ENCODE measurements at regions not wholly inside any gene's neighbourhood (a gene's known extent, or its start where the extent isn't known, plus 50 kb on each side); places are given as distances from the start of the nearest gene placed in this dataset.

GRCh38 chr16:51009359-51009758 lies 141.7 kb downstream of the SALL1 start:
- TF ChIP-seq RAD21 (IDR thresholded peaks at IDR 0.05 in 1 of 2, conservative IDR thresholded peaks at IDR 0.05 in 1 of 2; ENCODE audit: low read depth in 2 of 2, low read length in 2 of 2) = no peak
- TF ChIP-seq TBP (IDR thresholded peaks at IDR 0.05; ENCODE audit: low read depth, low read length) = no peak
- no peak for TF ChIP-seq POLR2A (IDR thresholded peaks at IDR 0.05; ENCODE audit: control extremely low read depth in 1 of 2, low read depth in 2 of 2, low read length in 2 of 2)
- TF ChIP-seq EP300 (IDR thresholded peaks at IDR 0.05; ENCODE audit: borderline replicate concordance in 1 of 2, low read depth in 2 of 2, low read length in 2 of 2) = no peak
- no peak for TF ChIP-seq TCF12 (IDR thresholded peaks at IDR 0.05; ENCODE audit: low read depth, low read length)
- no peak for TF ChIP-seq NANOG (IDR thresholded peaks at IDR 0.05; ENCODE audit: insufficient read depth, low read depth, low read length, poor library complexity, severe bottlenecking)
- no peak for TF ChIP-seq CEBPB (IDR thresholded peaks at IDR 0.05; ENCODE audit: low read depth, low read length)
- no peak for TF ChIP-seq SUZ12 (IDR thresholded peaks at IDR 0.05; ENCODE audit: low read length)
